CD8-positive, alpha-beta memory T cell (primary cell): ENCODE measurements at regions not wholly inside any gene's neighbourhood (a gene's known extent, or its start where the extent isn't known, plus 50 kb on each side); places are given as distances from the start of the nearest gene placed in this dataset.
A peak's percentile ranks its signal among the peaks of the same experiment; 100 is the strongest.

Experiments
- CTCF ChIA-PET: fragments of 350-600 bp; sonication (Branson Sonifier 250); formaldehyde crosslinking; loops from one replicate; lab custom pipeline; 2021; ENCODE audit warnings: antibody characterized with exemption; lab: Charles Lee
- POLR2A ChIA-PET: fragments of 350-600 bp; sonication (Branson Sonifier 250); formaldehyde crosslinking; loops from one replicate; lab custom pipeline; 2021; ENCODE audit warnings: antibody characterized with exemption; lab: Charles Lee
- DNase-seq, 5 donors: peaks; one replicate each; pipeline versions ENCODE4 v3.0.0 to v3.0.0-alpha.2; 2020 to 2022; ENCODE audit warnings: mixed read lengths in 1 of 5
- H3K27ac ChIP-seq: one replicate; pipeline ENCODE4 v1.7.0; 2013; ENCODE audit warnings: low read depth, mild to moderate bottlenecking, low read length, moderate library complexity
- H3K27me3 ChIP-seq: 2 replicates; pipeline ENCODE4 v1.7.0; 2013; ENCODE audit warnings: low read length, mild to moderate bottlenecking; ENCODE audit not compliant: insufficient read depth, poor library complexity, severe bottlenecking
- H3K36me3 ChIP-seq: 2 replicates; pipeline ENCODE4 v1.7.0; 2013; ENCODE audit warnings: mild to moderate bottlenecking, low read length, moderate library complexity; ENCODE audit not compliant: insufficient read depth
- H3K4me1 ChIP-seq: 2 replicates; pipeline ENCODE4 v1.7.0; 2013; ENCODE audit warnings: mild to moderate bottlenecking, low read length, moderate library complexity; ENCODE audit not compliant: insufficient read depth
- H3K4me3 ChIP-seq: 2 replicates; pipeline ENCODE4 v1.7.0; 2013; ENCODE audit warnings: mild to moderate bottlenecking, low read length
- H3K9me3 ChIP-seq: 2 replicates; pipeline ENCODE4 v1.7.0; 2013; ENCODE audit warnings: mild to moderate bottlenecking, low read length
- H3K27ac Mint-ChIP-seq, 8 donors: one replicate each; pipeline ENCODE4 v1.8.0; 2020 to 2021; ENCODE audit warnings: mixed read lengths in 8 of 8, mild to moderate bottlenecking in 6 of 8, inconsistent platforms in 3 of 8, moderate library complexity in 3 of 8
- H3K27me3 Mint-ChIP-seq, 2 donors: one replicate each; pipeline ENCODE4 v1.8.0; 2020 to 2021; ENCODE audit warnings: mixed read lengths in 2 of 2, mild to moderate bottlenecking in 1 of 2, moderate library complexity in 1 of 2
- H3K36me3 Mint-ChIP-seq, 3 donors: one replicate each; pipeline ENCODE4 v1.8.0; 2020 to 2021; ENCODE audit warnings: mixed read lengths in 3 of 3, inconsistent platforms in 1 of 3, mild to moderate bottlenecking in 1 of 3
- H3K4me1 Mint-ChIP-seq, 3 donors: one replicate each; pipeline ENCODE4 v1.8.0; 2020 to 2021; ENCODE audit warnings: mixed read lengths in 3 of 3, inconsistent platforms in 1 of 3, mild to moderate bottlenecking in 1 of 3
- H3K4me3 Mint-ChIP-seq, 7 donors: one replicate each; pipeline ENCODE4 v1.8.0; 2020 to 2021; ENCODE audit warnings: mixed read lengths in 7 of 7, mild to moderate bottlenecking in 6 of 7, moderate library complexity in 4 of 7, inconsistent platforms in 2 of 7
- H3K9me3 Mint-ChIP-seq, 5 donors: one replicate each; pipeline ENCODE4 v1.8.0; 2020 to 2022; ENCODE audit warnings: mixed read lengths in 5 of 5, mild to moderate bottlenecking in 3 of 5, moderate library complexity in 2 of 5, inconsistent platforms in 1 of 5

DNA sequence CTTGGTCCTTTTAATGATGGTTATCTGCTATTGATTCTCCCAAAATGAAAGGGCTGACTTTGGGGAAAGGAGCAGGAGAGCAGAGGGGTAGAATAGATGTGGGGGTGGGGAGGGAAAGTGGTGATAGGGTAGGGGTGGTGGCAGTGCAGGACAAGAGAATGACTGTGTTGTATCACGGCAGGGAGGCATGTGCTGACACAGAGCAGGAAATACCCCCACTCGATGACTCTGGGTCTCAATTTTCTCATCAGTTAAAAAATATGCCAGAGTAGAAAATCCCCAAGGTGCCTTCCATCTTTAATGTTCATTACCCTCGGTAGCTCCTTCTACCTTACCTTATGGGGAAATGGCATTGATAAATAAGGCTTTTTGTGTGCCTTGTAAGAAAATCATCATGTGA lies 79.0 kb upstream of the ATXN1 start:
- Mint-ChIP-seq H3K4me1 (peaks cover 27 to 45% (median 37%) of the 10 kb centered on the region in 3 donors), H3K9me3 (peaks cover 0 to 2% (median 0%) of the 10 kb centered on the region in 5 donors), H3K27me3 (peaks cover 0 to 4% of the 10 kb centered on the region in 2 donors), H3K36me3 (no peaks in the 10 kb centered on the region), H3K27ac (no peak overlapping the region), H3K4me3 (peak overlapping the region in 1 of 7 donors; percentile 20)
- Histone ChIP-seq H3K4me3 (no peak overlapping the region), H3K27ac (peak overlapping the region; percentile 13), H3K36me3 (no peaks in the 10 kb centered on the region), H3K4me1 (peaks cover 15% of the 10 kb centered on the region), H3K9me3 (no peaks in the 10 kb centered on the region), H3K27me3 (no peaks in the 10 kb centered on the region)
- DNase-seq, result no peak
- CTCF ChIA-PET, result no interaction called here
- POLR2A ChIA-PET, result no interaction called here

- ChIA-PET POLR2A (no interaction called here), CTCF (no interaction called here)
- peaks cover 0 to 2% (median 0%) of the 10 kb centered on the region in 5 donors for H3K9me3 Mint-ChIP-seq
- H3K27ac ChIP-seq, result peak overlapping the region; percentile 13
- peaks cover 27 to 45% (median 37%) of the 10 kb centered on the region in 3 donors for H3K4me1 Mint-ChIP-seq
- H3K36me3 Mint-ChIP-seq, result no peaks in the 10 kb centered on the region
- H3K4me3 Mint-ChIP-seq, result peak overlapping the region in 1 of 7 donors; percentile 20
- no peaks in the 10 kb centered on the region for H3K36me3 ChIP-seq
- DNase-seq, result no peak
- H3K9me3 ChIP-seq, result no peaks in the 10 kb centered on the region
- no peaks in the 10 kb centered on the region for H3K27me3 ChIP-seq
- peaks cover 0 to 4% of the 10 kb centered on the region in 2 donors for H3K27me3 Mint-ChIP-seq
- H3K4me3 ChIP-seq, result no peak overlapping the region
- H3K27ac Mint-ChIP-seq, result no peak overlapping the region
- H3K4me1 ChIP-seq, result peaks cover 15% of the 10 kb centered on the region
Measured at GRCh38 chr6:16839631-16840179, 78.4 kb upstream of the ATXN1 start.

DNA sequence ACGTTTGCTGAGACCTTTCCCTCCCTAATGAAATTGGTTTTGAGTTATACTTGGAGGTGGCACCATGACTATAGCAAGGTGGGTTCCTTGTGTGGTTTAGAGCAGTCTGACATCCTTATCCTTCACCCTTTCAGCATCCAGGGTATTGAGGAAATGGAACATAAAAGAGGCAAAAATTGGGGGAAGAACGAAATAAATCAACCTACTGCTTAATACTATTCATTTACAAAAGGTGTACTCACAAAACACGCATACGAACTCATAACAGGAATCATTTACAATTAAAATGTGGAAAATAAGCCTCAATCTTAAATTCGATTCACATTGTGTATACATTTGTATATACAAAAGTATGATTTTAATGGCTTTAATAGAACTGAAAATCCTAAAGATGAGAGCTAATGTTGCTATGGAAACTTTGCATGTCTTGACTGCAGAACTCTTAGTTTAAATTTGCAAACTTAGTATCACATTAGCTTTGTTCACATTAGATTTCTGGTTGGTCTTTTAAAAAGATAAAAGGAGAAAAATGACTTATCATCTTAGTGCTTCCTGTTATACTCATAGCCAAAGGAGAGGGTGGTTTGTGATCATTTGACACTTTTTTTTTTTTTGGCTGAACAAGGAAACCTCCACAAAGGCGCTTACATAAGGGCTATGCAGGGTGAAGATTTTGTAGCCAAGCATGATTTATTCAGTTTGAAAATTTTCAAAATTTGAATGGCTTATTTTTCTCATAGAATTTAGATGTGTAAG lies 76.1 kb upstream of the ATXN1 start:
- ChIA-PET POLR2A (no interaction called here), CTCF (interaction anchor here (1.2 to 1.3 kb wide), 2 partner anchors 14 to 66 kb away, joined by 5 read pairs; no protein-coding TSS in a partner anchor)
- no peaks in the 10 kb centered on the region for H3K9me3 ChIP-seq
- peak overlapping the region; percentile 10 for H3K27ac ChIP-seq
- peak overlapping the region; percentile 30 for H3K4me3 ChIP-seq
- H3K27me3 ChIP-seq, result no peaks in the 10 kb centered on the region
- H3K4me3 Mint-ChIP-seq, result peak overlapping the region; percentile 71 to 88 (median 83)
- no peaks in the 10 kb centered on the region for H3K36me3 Mint-ChIP-seq
- no peaks in the 10 kb centered on the region for H3K36me3 ChIP-seq
- peak overlapping the region in 5 of 8 donors; percentile 21 to 92 (median 76) for H3K27ac Mint-ChIP-seq
- H3K9me3 Mint-ChIP-seq, result peaks cover 0 to 2% (median 0%) of the 10 kb centered on the region in 5 donors
- DNase-seq, result peak in 1 of 5 donors; percentile 30
- H3K27me3 Mint-ChIP-seq, result peaks cover 0 to 4% of the 10 kb centered on the region in 2 donors
- peaks cover 15% of the 10 kb centered on the region for H3K4me1 ChIP-seq
- H3K4me1 Mint-ChIP-seq, result peaks cover 27 to 45% (median 37%) of the 10 kb centered on the region in 3 donors

GRCh38 chr6:16836144-16836981 lies 75.1 kb upstream of the ATXN1 start:
- Histone ChIP-seq H3K4me3 (peak overlapping the region; percentile 30), H3K36me3 (no peaks in the 10 kb centered on the region), H3K4me1 (peaks cover 15% of the 10 kb centered on the region), H3K9me3 (no peaks in the 10 kb centered on the region), H3K27ac (no peak overlapping the region), H3K27me3 (no peaks in the 10 kb centered on the region)
- Mint-ChIP-seq H3K27me3 (peaks cover 0 to 3% of the 10 kb centered on the region in 2 donors), H3K4me3 (peak overlapping the region; percentile 71 to 88 (median 83)), H3K4me1 (peaks cover 27 to 45% (median 37%) of the 10 kb centered on the region in 3 donors), H3K9me3 (peaks cover 0 to 2% (median 0%) of the 10 kb centered on the region in 5 donors), H3K36me3 (no peaks in the 10 kb centered on the region), H3K27ac (peak overlapping the region in 7 of 8 donors; percentile 38 to 92 (median 81))
- ChIA-PET CTCF (interaction anchor here (0.9 to 1.3 kb wide), 3 partner anchors 15 to 67 kb away, joined by 3 to 5 read pairs (median 5); no protein-coding TSS in a partner anchor), POLR2A (no interaction called here)
- DNase-seq, result no peak

DNA sequence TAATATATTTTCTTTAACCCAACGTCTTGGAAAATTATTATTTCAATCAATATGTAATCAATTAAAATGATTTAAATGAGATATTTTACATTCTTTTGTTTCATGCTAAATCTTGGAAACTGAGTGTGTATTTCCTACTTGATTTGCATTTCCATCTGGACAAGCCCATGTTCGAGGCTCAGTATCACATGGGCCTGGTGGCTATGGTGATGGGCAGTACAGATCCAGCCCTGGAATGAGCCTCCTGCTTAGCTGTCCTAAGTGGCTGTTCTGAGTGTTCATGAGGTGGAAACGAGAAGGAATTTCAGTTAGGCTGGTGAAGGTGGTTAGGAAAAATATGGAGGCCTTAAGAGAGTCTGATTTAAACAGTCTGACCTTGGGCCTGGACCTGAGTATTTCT lies 73.0 kb upstream of the ATXN1 start:
- H3K27me3 ChIP-seq, result no peaks in the 10 kb centered on the region
- no peak overlapping the region for H3K4me3 Mint-ChIP-seq
- no peak overlapping the region for H3K4me3 ChIP-seq
- peaks cover 24 to 32% (median 29%) of the 10 kb centered on the region in 3 donors for H3K4me1 Mint-ChIP-seq
- H3K9me3 Mint-ChIP-seq, result peaks cover 0 to 2% (median 0%) of the 10 kb centered on the region in 5 donors
- H3K36me3 ChIP-seq, result no peaks in the 10 kb centered on the region
- no peak for DNase-seq
- peaks cover 0 to 3% of the 10 kb centered on the region in 2 donors for H3K27me3 Mint-ChIP-seq
- H3K9me3 ChIP-seq, result no peaks in the 10 kb centered on the region
- peak overlapping the region in 1 of 8 donors; percentile 52 for H3K27ac Mint-ChIP-seq
- H3K4me1 ChIP-seq, result peaks cover 15% of the 10 kb centered on the region
- H3K36me3 Mint-ChIP-seq, result no peaks in the 10 kb centered on the region
- no peak overlapping the region for H3K27ac ChIP-seq
- CTCF ChIA-PET, result no interaction called here
- POLR2A ChIA-PET, result no interaction called here

DNA sequence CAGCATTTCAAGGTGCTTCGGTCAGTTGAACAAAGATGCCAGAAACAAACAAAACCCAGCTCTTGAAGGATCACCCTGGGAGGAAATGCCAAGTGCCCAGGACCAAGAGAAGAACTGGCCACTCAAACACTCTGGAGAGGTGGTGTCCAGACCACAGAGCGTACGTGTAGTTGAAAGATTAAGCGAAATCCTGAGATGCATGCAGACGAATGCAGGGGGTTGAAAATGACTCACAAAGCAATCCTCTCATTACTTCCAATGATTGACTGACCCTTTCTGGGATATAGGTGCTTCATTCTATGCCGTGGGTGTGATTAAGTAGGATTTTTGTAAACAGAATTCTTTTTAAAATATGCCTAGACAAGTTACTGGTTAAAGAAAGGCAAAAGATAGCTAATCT lies 71.5 kb upstream of the ATXN1 start:
- Histone ChIP-seq H3K27me3 (no peaks in the 10 kb centered on the region), H3K4me1 (peaks cover 15% of the 10 kb centered on the region), H3K9me3 (no peaks in the 10 kb centered on the region), H3K27ac (no peak overlapping the region), H3K36me3 (no peaks in the 10 kb centered on the region), H3K4me3 (no peak overlapping the region)
- no peak for DNase-seq
- CTCF ChIA-PET, result no interaction called here
- peaks cover 0 to 3% of the 10 kb centered on the region in 2 donors for H3K27me3 Mint-ChIP-seq
- H3K27ac Mint-ChIP-seq, result no peak overlapping the region
- peaks cover 19 to 29% (median 28%) of the 10 kb centered on the region in 3 donors for H3K4me1 Mint-ChIP-seq
- no peaks in the 10 kb centered on the region for H3K36me3 Mint-ChIP-seq
- peaks cover 0 to 2% (median 0%) of the 10 kb centered on the region in 5 donors for H3K9me3 Mint-ChIP-seq
- POLR2A ChIA-PET, result no interaction called here
- H3K4me3 Mint-ChIP-seq, result no peak overlapping the region

DNA sequence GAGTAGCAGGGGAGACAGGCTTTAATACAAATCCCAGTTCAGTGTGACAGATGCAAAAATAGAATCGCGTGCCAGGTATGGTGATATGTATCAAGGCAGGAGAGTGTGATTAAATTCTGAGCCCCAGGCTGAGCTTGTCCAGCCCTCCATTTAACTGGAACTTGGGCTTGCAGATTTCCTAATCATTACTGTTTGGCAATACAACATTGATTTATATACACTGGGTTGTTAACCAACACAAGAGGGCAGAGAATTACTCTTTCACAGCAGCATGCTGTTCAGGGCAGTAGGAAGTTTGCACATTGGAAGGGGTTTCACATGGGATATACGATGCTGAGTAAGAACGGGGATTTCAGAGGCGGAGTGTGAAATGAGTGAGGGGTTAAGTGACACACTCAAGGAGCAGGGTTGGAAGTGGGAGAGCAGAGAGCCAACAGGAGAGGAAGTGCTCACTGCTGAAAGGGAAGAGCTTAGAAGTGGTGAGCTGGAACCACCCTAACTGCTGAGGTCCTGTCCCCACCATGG lies 70.8 kb upstream of the ATXN1 start:
- Mint-ChIP-seq H3K4me3 (no peak overlapping the region), H3K27me3 (peaks cover 0 to 4% of the 10 kb centered on the region in 2 donors), H3K9me3 (peaks cover 0 to 2% (median 0%) of the 10 kb centered on the region in 5 donors), H3K27ac (no peak overlapping the region), H3K36me3 (no peaks in the 10 kb centered on the region), H3K4me1 (peaks cover 16 to 29% (median 27%) of the 10 kb centered on the region in 3 donors)
- Histone ChIP-seq H3K9me3 (no peaks in the 10 kb centered on the region), H3K27me3 (no peaks in the 10 kb centered on the region), H3K4me3 (no peak overlapping the region), H3K27ac (no peak overlapping the region), H3K4me1 (peaks cover 11% of the 10 kb centered on the region), H3K36me3 (no peaks in the 10 kb centered on the region)
- POLR2A ChIA-PET, result no interaction called here
- CTCF ChIA-PET, result no interaction called here
- DNase-seq, result no peak
